B cell (primary cell): ENCODE measurements at regions not wholly inside any gene's neighbourhood (a gene's known extent, or its start where the extent isn't known, plus 50 kb on each side); places are given as distances from the start of the nearest gene placed in this dataset.

ENCODE experiments used
- ATAC-seq: fragments of 200-7000 bp; cut with Tn5 transposase; one replicate; pipeline ENCODE4 v1.10.0; 2021; ENCODE audit warnings: low read depth, mild to moderate bottlenecking, moderate number of reproducible peaks, moderate library complexity
- CTCF ChIA-PET: fragments of 350-600 bp; sonication (Branson Sonifier 250); formaldehyde crosslinking; loops from one replicate; lab custom pipeline; 2021; ENCODE audit warnings: antibody characterized with exemption, inconsistent platforms; lab: Charles Lee
- POLR2A ChIA-PET: fragments of 350-600 bp; sonication (Branson Sonifier 250); formaldehyde crosslinking; loops from one replicate; lab custom pipeline; 2021; ENCODE audit warnings: antibody characterized with exemption; lab: Charles Lee
- DNase-seq: peaks from one replicate; pipeline ENCODE4 v3.0.0; 2013
- H2AFZ ChIP-seq: 2 replicates; pipeline ENCODE4 v1.6.1; 2012; ENCODE audit warnings: mild to moderate bottlenecking, low read depth, low read length; ENCODE audit not compliant: insufficient read depth, poor library complexity, severe bottlenecking
- H3K27ac ChIP-seq, 2 donors: 1 replicate in 1 of 2; 2 replicates in 1 of 2; pipeline ENCODE4 v1.5.1; 2012 to 2013; ENCODE audit warnings: low read length in 2 of 2, mild to moderate bottlenecking in 2 of 2, moderate library complexity in 1 of 2
- H3K27me3 ChIP-seq, 4 experiments: fragments of 200-600 bp in 1 of 4; sonication (generic) in 1 of 4; replicated peaks in 1 of 4; 1 replicate in 2 of 4; 2 replicates in 2 of 4; pipeline versions ENCODE4 v1.6.1 to v1.7.0; 2013 to 2016; ENCODE audit warnings: low read length in 3 of 4, mild to moderate bottlenecking in 2 of 4, mixed read lengths in 1 of 4, moderate library complexity in 1 of 4; ENCODE audit not compliant: insufficient read depth in 4 of 4, control insufficient read depth in 3 of 4; ENCODE audit errors: control extremely low read depth in 1 of 4
- H3K36me3 ChIP-seq, 2 experiments: replicated peaks in 1 of 2; 1 replicate in 1 of 2; 2 replicates in 1 of 2; pipeline versions ENCODE4 v1.6.1 to v1.7.1; 2013; ENCODE audit warnings: low read length in 1 of 2; ENCODE audit not compliant: insufficient read depth in 2 of 2, control insufficient read depth in 1 of 2; ENCODE audit errors: control extremely low read depth in 1 of 2, extremely low read depth in 1 of 2
- H3K4me1 ChIP-seq, 2 donors: fragments of 200-600 bp in 1 of 2; sonication (generic) in 1 of 2; 1 replicate in 1 of 2; 2 replicates in 1 of 2; pipeline versions ENCODE4 v1.5.1 to v1.6.1; 2013 to 2017; ENCODE audit warnings: low read length in 2 of 2; ENCODE audit not compliant: control insufficient read depth in 2 of 2, insufficient read depth in 2 of 2
- H3K4me2 ChIP-seq: replicated peaks from 2 replicates; pipeline ENCODE3; 2012; ENCODE audit warnings: mild to moderate bottlenecking, low read depth, low read length; ENCODE audit not compliant: poor library complexity, severe bottlenecking
- H3K4me3 ChIP-seq, 5 experiments: fragments of 200-600 bp in 1 of 5; sonication (generic) in 1 of 5; 1 replicate in 3 of 5; 2 replicates in 2 of 5; pipeline versions ENCODE4 v1.5.1 to v1.7.0; 2011 to 2016; ENCODE audit warnings: low read length in 4 of 5, mild to moderate bottlenecking in 4 of 5, low read depth in 2 of 5, control low read depth in 1 of 5, moderate library complexity in 1 of 5; ENCODE audit not compliant: insufficient read depth in 1 of 5; ENCODE audit errors: control extremely low read depth in 1 of 5, extremely low read depth in 1 of 5
- H3K79me2 ChIP-seq: fragments of 200-600 bp; sonication (generic); one replicate; pipeline ENCODE4 v1.6.0; 2016; ENCODE audit warnings: low read length; ENCODE audit not compliant: control insufficient read depth, insufficient read depth
- H3K9ac ChIP-seq: fragments of 200-600 bp; sonication (generic); 2 replicates; pipeline ENCODE4 v1.6.1; 2017; ENCODE audit warnings: mild to moderate bottlenecking, low read length, moderate library complexity
- H3K9me3 ChIP-seq, 3 donors: one replicate each; pipeline versions ENCODE4 v1.6.1 to v1.7.1; 2013; ENCODE audit warnings: low read length in 2 of 3; ENCODE audit not compliant: control insufficient read depth in 2 of 3, insufficient read depth in 1 of 3; ENCODE audit errors: control extremely low read depth in 1 of 3
- H4K20me1 ChIP-seq: 2 replicates; pipeline ENCODE4 v1.6.0; 2012; ENCODE audit warnings: mild to moderate bottlenecking, low read length; ENCODE audit not compliant: insufficient read depth, control insufficient read depth, poor library complexity, severe bottlenecking
- H3K27ac Mint-ChIP-seq: one replicate; pipeline ENCODE4 v1.8.0; 2021; ENCODE audit warnings: mixed read lengths
- H3K27me3 Mint-ChIP-seq: one replicate; pipeline ENCODE4 v1.8.0; 2021; ENCODE audit warnings: mixed read lengths
- H3K4me1 Mint-ChIP-seq: one replicate; pipeline ENCODE4 v1.8.0; 2021; ENCODE audit warnings: mixed read lengths
- H3K4me3 Mint-ChIP-seq: one replicate; pipeline ENCODE4 v1.8.0; 2021; ENCODE audit warnings: mixed read lengths
- H3K9me3 Mint-ChIP-seq: one replicate; pipeline ENCODE4 v1.8.0; 2022; ENCODE audit warnings: mixed read lengths; ENCODE audit not compliant: insufficient read depth
- EZH2 ChIP-seq: IDR thresholded peaks from 2 replicates; pipeline ENCODE4 v1.6.1; 2012; ENCODE audit warnings: borderline replicate concordance, low read depth, mild to moderate bottlenecking, moderate library complexity, low read length; ENCODE audit not compliant: insufficient read depth, poor library complexity, severe bottlenecking
- WGBS: methylation state at CpG from one replicate; pipeline ENCODE4 v1.1.5; 2013; ENCODE audit warnings: missing lambda C conversion rate; ENCODE audit not compliant: insufficient coverage; 5-methylcytosine and 5-hydroxymethylcytosine counted together
- intact Hi-C: fragments of 100-400 bp; cut with micrococcal nuclease; formaldehyde crosslinking; loops from one replicate; pipeline ENCODE4 v1.10.0; 2022
- TF ChIP-seq, protein P1 (sequence below): fragments of 200-600 bp; IDR thresholded peaks from one replicate; pipeline ENCODE4 v1.8.0; 2022; ENCODE audit warnings: antibody characterized with exemption, mild to moderate bottlenecking

DNA sequence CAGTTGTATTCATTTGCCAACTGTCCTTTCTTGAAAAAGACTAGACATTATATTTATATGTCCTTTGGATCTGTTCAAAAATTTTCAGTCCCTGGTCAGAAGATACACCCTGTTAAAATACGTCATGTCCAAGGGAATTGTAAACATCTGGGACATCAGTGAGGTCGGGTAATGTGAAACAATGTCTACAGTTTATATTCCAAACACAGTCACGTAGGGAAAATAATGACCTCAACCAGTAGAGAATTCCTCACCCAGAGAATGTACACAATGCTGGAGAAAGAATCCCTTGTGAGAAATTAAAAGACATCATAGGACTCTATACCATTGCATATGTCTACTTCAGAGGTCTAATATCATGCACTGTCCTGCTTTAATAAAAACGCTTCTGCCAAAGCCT lies 888.0 kb upstream of the CHAC2 start:
- H3K36me3 ChIP-seq, result no peaks in the 10 kb centered on the region
- intact Hi-C loops, result no loop called here
- TF ChIP-seq EZH2, result no peak
- TF ChIP-seq, protein P1, sequence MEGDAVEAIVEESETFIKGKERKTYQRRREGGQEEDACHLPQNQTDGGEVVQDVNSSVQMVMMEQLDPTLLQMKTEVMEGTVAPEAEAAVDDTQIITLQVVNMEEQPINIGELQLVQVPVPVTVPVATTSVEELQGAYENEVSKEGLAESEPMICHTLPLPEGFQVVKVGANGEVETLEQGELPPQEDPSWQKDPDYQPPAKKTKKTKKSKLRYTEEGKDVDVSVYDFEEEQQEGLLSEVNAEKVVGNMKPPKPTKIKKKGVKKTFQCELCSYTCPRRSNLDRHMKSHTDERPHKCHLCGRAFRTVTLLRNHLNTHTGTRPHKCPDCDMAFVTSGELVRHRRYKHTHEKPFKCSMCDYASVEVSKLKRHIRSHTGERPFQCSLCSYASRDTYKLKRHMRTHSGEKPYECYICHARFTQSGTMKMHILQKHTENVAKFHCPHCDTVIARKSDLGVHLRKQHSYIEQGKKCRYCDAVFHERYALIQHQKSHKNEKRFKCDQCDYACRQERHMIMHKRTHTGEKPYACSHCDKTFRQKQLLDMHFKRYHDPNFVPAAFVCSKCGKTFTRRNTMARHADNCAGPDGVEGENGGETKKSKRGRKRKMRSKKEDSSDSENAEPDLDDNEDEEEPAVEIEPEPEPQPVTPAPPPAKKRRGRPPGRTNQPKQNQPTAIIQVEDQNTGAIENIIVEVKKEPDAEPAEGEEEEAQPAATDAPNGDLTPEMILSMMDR, result no peak
- no peak overlapping the region for H3K4me3 Mint-ChIP-seq
- 100% methylated on average over 1 of the region's 4 CpGs for WGBS
- no peak overlapping the region for H3K27ac Mint-ChIP-seq
- H3K4me1 Mint-ChIP-seq, result no peaks in the 10 kb centered on the region
- POLR2A ChIA-PET, result no interaction called here
- no peaks in the 10 kb centered on the region for H3K4me1 ChIP-seq
- H4K20me1 ChIP-seq, result no peaks in the 10 kb centered on the region
- H3K27me3 Mint-ChIP-seq, result no peaks in the 10 kb centered on the region
- no peak overlapping the region for H3K4me2 ChIP-seq
- no peaks in the 10 kb centered on the region for H3K27me3 ChIP-seq
- no peaks in the 10 kb centered on the region for H3K9me3 ChIP-seq
- H3K4me3 ChIP-seq, result no peak overlapping the region
- CTCF ChIA-PET, result no interaction called here
- H3K9ac ChIP-seq, result no peak overlapping the region
- H2AFZ ChIP-seq, result no peak overlapping the region
- ATAC-seq, result no peak
- no peak overlapping the region for H3K27ac ChIP-seq
- H3K79me2 ChIP-seq, result no peaks in the 10 kb centered on the region
- H3K9me3 Mint-ChIP-seq, result peaks cover 2% of the 10 kb centered on the region
- no peak for DNase-seq

DNA sequence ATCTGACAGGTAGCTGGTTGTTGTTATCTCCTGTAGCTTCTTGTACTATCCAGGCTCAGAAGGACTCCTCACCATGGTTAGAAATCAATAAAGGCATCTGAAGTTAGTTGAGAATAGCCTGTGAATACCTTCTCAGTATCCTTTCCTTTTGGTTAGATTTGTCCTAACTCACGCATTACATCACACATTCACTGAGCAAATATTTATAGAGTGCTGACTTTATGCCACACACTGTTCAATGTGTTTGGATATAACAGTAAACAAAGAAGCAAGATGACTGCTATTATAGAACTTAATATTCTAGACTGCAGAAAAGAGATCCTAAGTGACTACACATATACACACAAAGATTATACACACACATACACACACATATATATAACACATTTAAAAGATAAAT lies 889.9 kb upstream of the CHAC2 start:
- H2AFZ ChIP-seq, result no peak overlapping the region
- no peaks in the 10 kb centered on the region for H3K79me2 ChIP-seq
- H3K9me3 ChIP-seq, result no peaks in the 10 kb centered on the region
- intact Hi-C loops, result no loop called here
- no peak for DNase-seq
- TF ChIP-seq, protein P1, result no peak
- TF ChIP-seq EZH2, result no peak
- Mint-ChIP-seq H3K27ac (no peak overlapping the region), H3K27me3 (no peaks in the 10 kb centered on the region), H3K9me3 (peaks cover 2% of the 10 kb centered on the region), H3K4me3 (no peak overlapping the region), H3K4me1 (no peaks in the 10 kb centered on the region)
- no CpG with 5 or more reads among the region's 1 CpG for WGBS
- CTCF ChIA-PET, result no interaction called here
- H3K9ac ChIP-seq, result no peak overlapping the region
- ATAC-seq, result no peak
- H3K36me3 ChIP-seq, result no peaks in the 10 kb centered on the region
- H3K4me1 ChIP-seq, result no peaks in the 10 kb centered on the region
- no peak overlapping the region for H3K4me3 ChIP-seq
- no peak overlapping the region for H3K4me2 ChIP-seq
- no peaks in the 10 kb centered on the region for H3K27me3 ChIP-seq
- no peak overlapping the region for H3K27ac ChIP-seq
- H4K20me1 ChIP-seq, result no peaks in the 10 kb centered on the region
- POLR2A ChIA-PET, result no interaction called here
